Endothelial cell of umbilical vein (primary cell): ENCODE measurements at regions not wholly inside any gene's neighbourhood (a gene's known extent, or its start where the extent isn't known, plus 50 kb on each side); places are given as distances from the start of the nearest gene placed in this dataset.

Experiments
- BruUV-seq: library from RNA; stranded (reverse); fragments of 400-500 nt; replicated peaks from 2 replicates; lab custom pipeline; 2021; lab: Mats Ljungman, UMichigan
- CTCF ChIA-PET: fragments of 300-600, 350-600 bp; sonication (Branson Sonifier 250); formaldehyde crosslinking; loops from one replicate; lab custom pipeline; 2021; ENCODE audit warnings: antibody characterized with exemption, inconsistent platforms; lab: Charles Lee
- POLR2A ChIA-PET: fragments of 300-600, 350-600 bp; sonication (Branson Sonifier 250); formaldehyde crosslinking; loops from one replicate; lab custom pipeline; 2021; ENCODE audit warnings: antibody characterized with exemption, inconsistent platforms; lab: Charles Lee
- DNase-seq: peaks from one replicate; pipeline ENCODE4 v3.0.0-alpha.2; 2011; ENCODE audit warnings: low read depth, low spot score
- FAIRE-seq: peaks from 2 replicates; lab custom pipeline; 2011; peaks lifted over from hg19 to GRCh38; lab: Jason Lieb, UNC
- H2AFZ ChIP-seq: 2 replicates; pipeline ENCODE4 v1.6.0; 2012; ENCODE audit warnings: low read depth, low read length, control low read depth, inconsistent platforms
- H3K27ac ChIP-seq: 2 replicates; pipeline ENCODE4 v1.5.1; 2011; ENCODE audit warnings: low read depth, mild to moderate bottlenecking, control low read depth, low read length, moderate library complexity; ENCODE audit not compliant: insufficient read depth
- H3K27me3 ChIP-seq, 2 experiments: 2 replicates each; pipeline versions ENCODE4 v1.6.0 to v1.6.1; 2011; ENCODE audit warnings: low read length in 2 of 2, mixed read lengths in 1 of 2; ENCODE audit not compliant: control insufficient read depth in 2 of 2, insufficient read depth in 2 of 2
- H3K36me3 ChIP-seq, 2 experiments: 2 replicates in 1 of 2; 3 replicates in 1 of 2; pipeline ENCODE4 v1.5.1; 2011; ENCODE audit warnings: low read length in 2 of 2, mild to moderate bottlenecking in 1 of 2, moderate library complexity in 1 of 2; ENCODE audit not compliant: control insufficient read depth in 2 of 2, insufficient read depth in 2 of 2; ENCODE audit errors: extremely low read depth in 1 of 2
- H3K4me1 ChIP-seq: 3 replicates; pipeline ENCODE4 v1.5.1; 2011; ENCODE audit warnings: mild to moderate bottlenecking, low read length; ENCODE audit not compliant: control insufficient read depth, insufficient read depth; ENCODE audit errors: extremely low read depth
- H3K4me2 ChIP-seq: 2 replicates; pipeline ENCODE4 v1.6.1; 2011; ENCODE audit warnings: low read length, control low read depth, mixed read lengths; ENCODE audit not compliant: insufficient read depth
- H3K4me3 ChIP-seq, 3 experiments: fragments of 200-600 bp in 1 of 3; sonication (generic), shearing (Covaris generic) in 1 of 3; replicated peaks in 1 of 3; 2 replicates each; pipeline ENCODE4 v1.5.1; 2011 to 2016; ENCODE audit warnings: control low read depth in 3 of 3, low read length in 3 of 3, mild to moderate bottlenecking in 2 of 3, inconsistent platforms in 1 of 3, low read depth in 1 of 3, moderate library complexity in 1 of 3; ENCODE audit not compliant: insufficient read depth in 1 of 3
- H3K79me2 ChIP-seq: 2 replicates; pipeline ENCODE4 v1.6.0; 2012; ENCODE audit warnings: low read length, inconsistent platforms; ENCODE audit not compliant: control insufficient read depth, insufficient read depth
- H3K9ac ChIP-seq: replicated peaks from 2 replicates; pipeline ENCODE3; 2011; ENCODE audit warnings: low read length, control low read depth; ENCODE audit not compliant: insufficient read depth; ENCODE audit errors: extremely low read depth
- H3K9me1 ChIP-seq: replicated peaks from 3 replicates; pipeline ENCODE4 v1.6.0; 2011; ENCODE audit warnings: mild to moderate bottlenecking, low read length; ENCODE audit not compliant: control insufficient read depth, insufficient read depth; ENCODE audit errors: extremely low read depth
- H3K9me3 ChIP-seq: replicated peaks from 2 replicates; pipeline ENCODE4 v1.5.1; 2012; ENCODE audit warnings: low read length, inconsistent platforms; ENCODE audit not compliant: control insufficient read depth, insufficient read depth
- H4K20me1 ChIP-seq: replicated peaks from 2 replicates; pipeline ENCODE3; 2011; ENCODE audit warnings: mild to moderate bottlenecking, low read length; ENCODE audit not compliant: control insufficient read depth, insufficient read depth; ENCODE audit errors: extremely low read depth
- EZH2 ChIP-seq: IDR thresholded peaks from 2 replicates; pipeline ENCODE4 v1.6.1; 2012; ENCODE audit warnings: borderline replicate concordance, low read depth, mild to moderate bottlenecking, moderate library complexity, low read length, inconsistent platforms; ENCODE audit not compliant: severe bottlenecking
- GATA2 ChIP-seq: IDR thresholded peaks from 2 replicates; pipeline ENCODE4 v1.7.0; 2011; ENCODE audit warnings: low read depth, mild to moderate bottlenecking, moderate library complexity, mixed read lengths, low read length; ENCODE audit not compliant: insufficient read length, insufficient read depth
- dilution Hi-C: fragments of 300-500 bp; cut with MboI; formaldehyde crosslinking; loops from one replicate; pipeline ENCODE4 v1.15.0; 2019; ENCODE audit warnings: low sequenced_read_pairs; ENCODE audit not compliant: extremely low pct_ligation_motif_present
- intact Hi-C: fragments of 100-400 bp; cut with micrococcal nuclease; formaldehyde crosslinking; loops from one replicate; pipeline ENCODE4 v1.10.0; 2022
- TF ChIP-seq, protein P1 (sequence below), 2 donors: IDR thresholded peaks; 1 replicate in 1 of 2; 2 replicates in 1 of 2; pipeline ENCODE4 v1.5.1; 2011; ENCODE audit warnings: low read length in 2 of 2, mild to moderate bottlenecking in 2 of 2, moderate library complexity in 2 of 2, control low read depth in 1 of 2, inconsistent platforms in 1 of 2, low read depth in 1 of 2; ENCODE audit not compliant: insufficient read depth in 1 of 2; ENCODE audit errors: extremely low read depth in 1 of 2

DNA sequence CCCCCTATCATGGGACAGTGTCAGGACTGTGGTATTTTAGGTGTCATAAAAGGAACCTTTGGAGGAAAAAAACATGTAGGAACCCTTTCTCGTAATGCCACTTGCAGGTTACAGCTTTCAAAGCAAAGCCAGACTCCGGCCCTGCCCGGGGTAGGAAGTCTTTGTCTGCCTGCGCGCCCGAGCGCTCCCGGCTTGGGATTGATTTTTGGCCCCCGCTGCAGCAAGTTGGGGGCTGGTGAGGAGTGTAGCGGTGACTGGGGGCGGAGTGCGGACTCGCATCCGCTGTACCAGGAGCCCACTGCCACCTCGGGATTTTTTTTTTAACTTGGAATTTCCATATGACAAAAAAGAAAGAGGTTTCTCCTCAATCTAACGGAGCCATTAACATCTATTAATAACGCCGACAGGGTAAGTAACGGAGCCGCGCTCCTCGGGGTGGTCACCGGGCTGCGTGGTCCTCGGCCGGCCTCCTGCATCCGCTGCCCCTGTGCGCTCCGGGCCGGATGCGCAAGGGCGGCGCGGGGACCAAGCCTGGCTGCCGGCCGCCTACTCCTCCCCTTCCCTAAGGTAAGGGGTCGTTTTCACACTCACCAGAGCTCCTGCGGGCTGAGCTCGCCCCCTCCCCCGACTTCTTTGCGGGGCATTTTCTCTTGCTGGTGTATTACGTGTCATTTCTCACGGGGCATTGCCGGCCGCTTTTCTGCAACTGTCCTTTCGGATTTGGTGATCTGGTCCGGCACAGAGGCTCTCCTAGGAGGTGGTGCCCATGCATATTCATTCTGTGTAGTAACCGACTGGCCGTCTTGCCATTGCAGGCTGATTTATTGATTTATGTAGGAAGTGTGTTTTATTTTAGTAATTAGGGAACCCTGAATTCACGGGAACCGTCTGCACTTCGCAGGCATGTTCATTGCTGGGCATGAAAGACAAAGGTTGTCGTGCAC is 219.8 kb upstream of the TOPAZ1 start:
- CTCF ChIA-PET = no interaction called here
- no peak for TF ChIP-seq GATA2
- peak; percentile 83 for TF ChIP-seq EZH2
- TF ChIP-seq, protein P1, sequence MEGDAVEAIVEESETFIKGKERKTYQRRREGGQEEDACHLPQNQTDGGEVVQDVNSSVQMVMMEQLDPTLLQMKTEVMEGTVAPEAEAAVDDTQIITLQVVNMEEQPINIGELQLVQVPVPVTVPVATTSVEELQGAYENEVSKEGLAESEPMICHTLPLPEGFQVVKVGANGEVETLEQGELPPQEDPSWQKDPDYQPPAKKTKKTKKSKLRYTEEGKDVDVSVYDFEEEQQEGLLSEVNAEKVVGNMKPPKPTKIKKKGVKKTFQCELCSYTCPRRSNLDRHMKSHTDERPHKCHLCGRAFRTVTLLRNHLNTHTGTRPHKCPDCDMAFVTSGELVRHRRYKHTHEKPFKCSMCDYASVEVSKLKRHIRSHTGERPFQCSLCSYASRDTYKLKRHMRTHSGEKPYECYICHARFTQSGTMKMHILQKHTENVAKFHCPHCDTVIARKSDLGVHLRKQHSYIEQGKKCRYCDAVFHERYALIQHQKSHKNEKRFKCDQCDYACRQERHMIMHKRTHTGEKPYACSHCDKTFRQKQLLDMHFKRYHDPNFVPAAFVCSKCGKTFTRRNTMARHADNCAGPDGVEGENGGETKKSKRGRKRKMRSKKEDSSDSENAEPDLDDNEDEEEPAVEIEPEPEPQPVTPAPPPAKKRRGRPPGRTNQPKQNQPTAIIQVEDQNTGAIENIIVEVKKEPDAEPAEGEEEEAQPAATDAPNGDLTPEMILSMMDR (IDR thresholded peaks at IDR 0.05; ENCODE audit: extremely low read depth in 1 of 2, insufficient read depth in 1 of 2, low read depth in 1 of 2, low read length in 2 of 2) = no peak

More for the DNA sequence above, 219.8 kb upstream of the TOPAZ1 start:
- Histone ChIP-seq H3K27ac (no peak overlapping the region), H3K4me3 (no peak overlapping the region), H3K9me1 (no peaks in the 10 kb centered on the region), H3K79me2 (no peaks in the 10 kb centered on the region), H4K20me1 (no peaks in the 10 kb centered on the region), H3K9ac (no peak overlapping the region), H3K9me3 (no peaks in the 10 kb centered on the region), H3K27me3 (peaks cover 27 to 46% of the 10 kb centered on the region in 2 experiments), H3K4me2 (no peak overlapping the region), H3K4me1 (no peaks in the 10 kb centered on the region), H2AFZ (no peak overlapping the region), H3K36me3 (no peaks in the 10 kb centered on the region)
- FAIRE-seq (no peak), DNase-seq (no peak)
- no TSS peak for BruUV-seq
- POLR2A ChIA-PET = no interaction called here
- intact Hi-C loops (no loop called here), dilution Hi-C loops (no loop called here)
